ENCODE measurements at regions not wholly inside any gene's neighbourhood (a gene's known extent, or its start where the extent isn't known, plus 50 kb on each side); places are given as distances from the start of the nearest gene placed in this dataset.
"Not testable (repeated sequence)": the region's sequence is repeated elsewhere in the genome, so short reads cannot be mapped to it uniquely, and the experiment has no call there.

GRCh38 chrX:45546697-45547096, 346.0 kb upstream of the DIPK2B start:
- DNase-seq: not testable (repeated sequence)

- no peak for DNase-seq
Observed at GRCh38 chrX:45540181-45540580, 339.5 kb upstream of the DIPK2B start.

GRCh38 chrX:45537936-45538335, 337.3 kb upstream of the DIPK2B start:
- no peak for DNase-seq

GRCh38 chrX:45527834-45528233, 327.2 kb upstream of the DIPK2B start:
- DNase-seq: no peak

- DNase-seq: no peak
Observed at GRCh38 chrX:45524805-45525204, 324.1 kb upstream of the DIPK2B start.

DNA sequence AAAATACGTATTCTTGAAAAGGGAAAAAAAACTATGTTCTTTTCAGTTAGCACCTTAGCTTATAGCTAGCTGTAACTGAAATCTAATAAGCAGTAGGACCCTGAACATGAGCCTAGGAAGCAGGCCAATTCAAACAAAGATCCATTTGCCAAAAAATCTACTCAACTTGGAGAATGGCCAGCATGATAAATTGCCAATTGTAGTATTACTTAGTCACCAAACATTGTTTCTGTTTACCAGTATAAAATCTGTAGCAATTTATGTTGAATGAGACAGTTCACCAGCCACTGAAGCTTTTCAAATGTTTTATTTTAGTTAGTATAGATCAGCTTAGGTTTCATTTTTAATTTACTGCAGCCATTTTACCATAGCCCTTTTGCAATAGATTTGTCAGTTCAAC, 323.6 kb upstream of the DIPK2B start:
- no peak for DNase-seq

DNA sequence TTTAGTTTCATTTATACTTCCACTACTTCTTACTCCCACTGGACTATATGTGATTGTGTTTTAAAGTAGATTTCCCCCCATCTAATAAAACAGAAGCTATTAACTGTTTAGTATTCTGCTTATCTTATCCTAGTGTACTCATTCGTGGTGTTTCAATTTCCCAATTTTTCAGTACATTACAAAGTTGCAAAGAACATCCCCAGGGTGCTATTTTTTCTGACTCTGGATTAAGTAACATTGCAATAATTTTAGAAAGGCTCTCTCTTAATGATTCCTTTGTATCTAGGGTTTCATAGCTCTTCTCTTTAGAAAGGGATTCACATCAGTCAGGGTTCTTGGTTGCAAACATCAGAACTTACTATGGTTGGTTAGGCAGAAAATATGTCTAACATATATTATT, 317.9 kb upstream of the DIPK2B start:
- DNase-seq: no peak

DNA sequence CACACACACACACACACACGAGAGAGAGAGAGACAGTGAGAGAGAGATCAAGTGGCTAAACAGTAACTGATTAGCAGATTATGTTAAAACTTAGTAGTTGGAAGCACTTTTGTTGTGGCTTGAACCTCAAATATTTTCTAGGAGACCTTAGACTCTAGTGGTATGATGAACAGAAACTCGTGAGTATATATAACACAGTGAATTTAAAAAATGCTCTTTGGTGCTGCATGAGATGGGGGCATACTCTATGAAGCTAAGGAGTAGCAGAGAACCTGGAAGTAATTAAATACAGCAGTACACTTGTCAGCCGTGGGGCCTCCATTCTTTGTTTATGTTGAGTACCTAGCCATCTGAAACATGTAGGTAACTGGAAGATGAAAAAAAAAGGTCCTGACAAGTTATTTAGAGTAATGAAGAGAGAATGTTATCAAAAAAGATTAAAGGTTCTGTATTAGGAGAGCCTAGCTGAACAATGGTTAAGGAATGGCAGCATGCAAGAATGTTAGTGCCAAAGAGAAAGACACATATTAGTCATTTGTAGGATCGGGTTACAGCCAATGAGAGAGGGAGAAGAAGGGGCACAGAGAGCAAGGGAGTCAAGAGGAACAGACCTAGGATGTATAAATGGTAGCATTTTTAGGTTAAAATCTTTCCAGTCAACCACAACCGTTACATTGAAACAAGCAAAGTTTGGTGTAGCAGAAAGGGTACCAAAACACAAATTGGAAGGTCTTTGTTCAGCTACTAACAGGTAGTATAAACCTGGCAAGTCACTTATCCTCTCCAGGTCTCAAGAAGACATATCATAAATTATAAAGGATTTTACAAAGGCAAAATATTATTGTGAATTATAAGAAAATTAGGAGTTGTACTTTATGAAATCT, 316.7 kb upstream of the DIPK2B start:
- no peak for DNase-seq

DNA sequence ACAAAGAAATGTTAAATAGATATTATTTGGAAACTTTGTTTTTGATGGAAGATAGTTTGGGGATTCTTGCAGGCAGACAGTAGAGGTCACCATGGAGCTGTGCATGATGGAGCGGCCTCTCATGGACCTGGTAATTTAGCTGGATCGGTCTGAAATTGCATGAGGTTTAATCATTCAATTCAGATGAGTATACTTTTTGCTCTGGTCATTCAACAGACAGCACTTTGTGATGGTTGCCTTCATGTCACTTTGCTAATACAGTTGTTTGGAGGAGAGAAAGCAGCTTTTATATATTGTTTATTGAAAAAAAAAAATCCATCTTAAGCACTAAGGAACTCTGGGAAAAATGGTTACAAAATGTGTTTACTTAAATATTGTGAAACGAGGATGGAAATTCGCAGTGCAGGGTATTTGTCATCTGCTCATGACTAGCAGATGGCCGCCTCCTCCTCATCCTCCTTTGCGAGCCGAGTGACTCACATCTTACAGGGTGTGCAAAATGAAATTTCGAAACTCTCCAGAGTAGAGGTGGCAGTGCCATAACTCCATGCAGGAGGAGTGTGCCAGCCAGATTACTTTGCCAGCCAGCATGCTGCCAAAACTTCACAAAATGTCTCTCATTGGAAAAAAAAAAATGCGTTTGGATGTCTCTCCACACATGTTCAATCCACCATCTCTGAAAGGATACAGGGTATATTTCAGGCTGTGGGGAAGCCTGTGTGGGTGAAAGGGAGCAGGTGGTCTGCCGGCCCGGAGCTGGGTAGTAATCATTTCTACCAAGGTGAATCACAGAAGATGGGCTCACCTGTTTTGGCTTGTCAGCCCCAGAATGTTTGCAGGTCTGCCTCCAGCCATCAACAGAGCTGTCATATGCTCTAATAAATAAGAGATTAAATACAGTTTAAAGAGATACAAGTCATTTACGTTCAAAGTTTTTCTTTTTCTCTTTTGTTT, 314.9 kb upstream of the DIPK2B start:
- DNase-seq: peak; percentile 46

- DNase-seq: no peak
Observed at GRCh38 chrX:45513042-45513441, 312.4 kb upstream of the DIPK2B start.

GRCh38 chrX:45508454-45508853, 307.8 kb upstream of the DIPK2B start:
- DNase-seq: no peak

- DNase-seq: no peak
Observed at GRCh38 chrX:45506149-45506730, 305.6 kb upstream of the DIPK2B start.

GRCh38 chrX:45505214-45505613, 304.5 kb upstream of the DIPK2B start:
- no peak for DNase-seq

GRCh38 chrX:45503787-45504362, 303.2 kb upstream of the DIPK2B start:
- not testable (repeated sequence) for DNase-seq

DNA sequence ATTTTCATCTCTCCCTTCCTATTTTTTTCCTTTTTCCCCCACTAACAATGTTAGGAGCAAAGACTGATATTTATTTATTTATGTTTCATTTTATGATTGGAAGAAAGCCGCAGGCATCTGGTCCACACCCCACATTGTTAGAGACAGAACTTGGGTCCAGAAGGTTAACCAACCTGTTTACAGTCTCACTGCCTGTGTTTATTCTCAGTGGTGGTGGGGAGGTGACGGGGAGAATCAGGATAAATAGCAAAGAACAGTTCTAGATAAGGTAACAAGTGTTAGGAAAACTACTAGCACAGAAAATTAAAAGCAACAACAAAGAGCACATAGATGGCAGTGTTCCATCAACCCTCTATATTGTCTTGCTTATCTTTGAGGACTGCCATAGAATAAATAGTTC, 301.7 kb upstream of the DIPK2B start:
- DNase-seq: no peak

GRCh38 chrX:45497290-45497689, 296.6 kb upstream of the DIPK2B start:
- DNase-seq: no peak

GRCh38 chrX:45485719-45486118, 285.0 kb upstream of the DIPK2B start:
- DNase-seq: no peak

DNA sequence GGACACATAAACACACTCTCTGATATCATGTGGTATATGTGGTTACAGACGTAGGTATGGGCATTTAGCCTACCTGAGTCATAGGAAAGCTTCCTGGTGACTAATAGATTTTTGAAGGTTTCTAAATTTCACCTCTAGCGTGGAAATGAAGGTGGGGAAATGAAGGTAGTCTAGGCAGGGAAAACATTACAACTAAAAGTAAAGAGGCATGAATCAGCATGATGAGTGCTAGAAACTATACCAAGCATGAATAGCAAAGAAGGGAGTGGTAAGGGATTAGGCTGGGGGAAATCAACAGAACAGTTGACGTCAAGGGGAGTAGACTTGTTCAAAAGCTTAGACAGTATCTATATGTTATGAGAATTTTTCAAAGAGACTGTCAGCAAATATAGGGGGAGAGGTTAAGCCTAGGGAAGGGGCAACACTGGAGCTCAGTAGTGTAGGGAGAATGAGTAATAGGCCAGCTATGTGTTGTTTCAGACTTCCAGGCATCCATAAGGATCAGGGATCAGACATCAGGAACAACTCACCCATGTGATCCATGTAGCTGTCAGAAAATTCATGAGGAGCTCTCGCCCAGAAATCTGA, 279.3 kb upstream of the DIPK2B start:
- DNase-seq: no peak

DNA sequence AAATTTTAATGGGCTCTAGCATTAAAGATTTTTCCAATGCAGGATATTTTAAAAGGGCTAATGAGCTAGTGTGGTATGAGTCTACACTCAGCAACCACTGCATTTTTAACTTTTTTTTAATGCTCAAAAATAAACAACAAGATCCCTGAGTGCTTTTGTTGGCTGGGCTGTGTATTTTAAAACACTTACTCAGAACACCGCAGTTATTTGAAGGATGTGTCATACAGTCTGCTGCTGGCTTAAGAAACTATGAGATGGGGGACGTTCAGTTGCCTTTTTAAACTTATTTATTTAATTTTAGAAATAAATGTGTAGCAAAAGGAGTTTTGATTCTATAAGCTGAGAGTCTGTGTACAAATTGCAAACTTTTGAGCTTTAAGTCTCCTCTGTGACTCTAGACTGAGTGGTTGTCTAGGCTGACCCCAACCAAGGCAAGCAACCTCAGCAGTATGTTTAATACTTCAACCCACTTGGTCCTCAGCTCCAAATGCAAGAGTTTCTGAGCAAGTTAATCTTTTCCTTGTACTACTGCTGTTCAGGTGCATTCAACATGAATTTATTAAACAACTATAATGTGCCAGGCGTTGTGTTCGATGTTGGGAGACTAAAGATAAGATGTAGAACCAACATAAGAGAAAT, 278.6 kb upstream of the DIPK2B start:
- DNase-seq: no peak

- DNase-seq: no peak
Observed at GRCh38 chrX:45472968-45473367, 272.3 kb upstream of the DIPK2B start.

- DNase-seq: not testable (repeated sequence)
Observed at GRCh38 chrX:45467537-45467936, 266.9 kb upstream of the DIPK2B start.

DNA sequence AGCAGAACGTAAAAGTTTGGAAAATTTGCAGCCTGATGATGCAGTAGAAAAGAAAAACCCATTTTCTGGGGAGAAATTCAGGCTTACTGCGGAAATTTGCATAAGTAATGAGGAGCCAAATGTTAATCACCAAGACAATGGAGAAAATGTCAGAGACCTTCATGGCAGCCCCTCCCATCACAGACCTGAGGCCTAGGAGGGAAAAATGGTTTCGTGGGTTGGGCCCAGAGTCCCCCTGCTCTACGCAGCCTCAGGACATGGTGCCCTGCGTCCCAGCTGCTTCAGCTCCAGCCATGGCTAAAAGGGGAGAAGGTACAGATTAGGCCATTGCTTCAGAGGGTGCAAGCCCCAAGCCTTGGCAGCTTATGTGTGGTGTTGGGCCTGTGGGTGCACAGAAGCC, 255.1 kb upstream of the DIPK2B start:
- DNase-seq: not testable (repeated sequence)

Data from stimulated activated CD8-positive, alpha-beta memory T cell treated with anti-CD3 and anti-CD28 coated beads, Interleukin-4, amount 100 ng/mL, for 48 hours (primary cell).